ENCODE measurements at regions not wholly inside any gene's neighbourhood (a gene's known extent, or its start where the extent isn't known, plus 50 kb on each side); places are given as distances from the start of the nearest gene placed in this dataset.

DNA sequence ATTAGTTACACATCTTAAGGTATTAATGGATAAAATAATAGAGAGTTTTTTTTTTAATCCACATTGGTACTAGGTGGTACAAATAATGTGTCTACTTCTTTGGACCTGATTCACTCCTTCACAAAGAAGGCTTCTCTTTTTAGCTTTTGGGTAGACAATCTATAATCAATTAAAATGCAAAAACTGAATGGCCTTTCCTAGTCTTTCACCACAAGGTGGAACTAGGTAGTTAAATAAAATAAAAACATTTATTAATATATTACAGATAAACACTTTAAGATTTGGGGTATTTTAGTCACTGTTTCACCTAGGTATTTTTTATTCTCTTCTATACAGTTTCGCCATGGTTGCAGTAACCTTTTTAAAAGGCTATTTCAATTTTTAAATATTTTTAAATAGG lies 68.3 kb upstream of the DST start:
- peaks cover 58% of the 10 kb centered on the region for H3K4me1 ChIP-seq (replicated peaks)
- H3K4me3 ChIP-seq: no peak overlapping the region
- H3K27me3 ChIP-seq (replicated peaks): no peaks in the 10 kb centered on the region
- H3K36me3 ChIP-seq: no peaks in the 10 kb centered on the region
- no peak overlapping the region for H3K27ac ChIP-seq
- H3K9me3 ChIP-seq (replicated peaks): no peaks in the 10 kb centered on the region
- DNase-seq (ENCODE audit: low read depth in 1 of 2, low spot score in 2 of 2): no peak

GRCh38 chr6:56709650-56710049 lies 67.0 kb upstream of the DST start:
- Histone ChIP-seq H3K4me1 (replicated peaks) (peaks cover 45% of the 10 kb centered on the region), H3K4me3 (no peak overlapping the region), H3K27ac (no peak overlapping the region; the same call in 1 of the 2 replicates)

GRCh38 chr6:56708810-56709597 lies 66.3 kb upstream of the DST start:
- no peak overlapping the region for H3K4me3 ChIP-seq
- H3K9me3 ChIP-seq (replicated peaks): no peaks in the 10 kb centered on the region
- peak in 1 of 2 experiments; percentile 81 for DNase-seq (ENCODE audit: low read depth in 1 of 2, low spot score in 2 of 2)
- no peaks in the 10 kb centered on the region for H3K36me3 ChIP-seq
- H3K27ac ChIP-seq: peak overlapping the region; percentile 82
- H3K27me3 ChIP-seq (replicated peaks): no peaks in the 10 kb centered on the region
- peaks cover 38% of the 10 kb centered on the region for H3K4me1 ChIP-seq (replicated peaks)

More at GRCh38 chr6:56709650-56710049, 67.0 kb upstream of the DST start:
- Histone ChIP-seq H3K27me3 (replicated peaks) (no peaks in the 10 kb centered on the region), H3K36me3 (no peaks in the 10 kb centered on the region), H3K9me3 (replicated peaks) (no peaks in the 10 kb centered on the region)
- DNase-seq (ENCODE audit: low read depth in 1 of 2, low spot score in 2 of 2): no peak

DNA sequence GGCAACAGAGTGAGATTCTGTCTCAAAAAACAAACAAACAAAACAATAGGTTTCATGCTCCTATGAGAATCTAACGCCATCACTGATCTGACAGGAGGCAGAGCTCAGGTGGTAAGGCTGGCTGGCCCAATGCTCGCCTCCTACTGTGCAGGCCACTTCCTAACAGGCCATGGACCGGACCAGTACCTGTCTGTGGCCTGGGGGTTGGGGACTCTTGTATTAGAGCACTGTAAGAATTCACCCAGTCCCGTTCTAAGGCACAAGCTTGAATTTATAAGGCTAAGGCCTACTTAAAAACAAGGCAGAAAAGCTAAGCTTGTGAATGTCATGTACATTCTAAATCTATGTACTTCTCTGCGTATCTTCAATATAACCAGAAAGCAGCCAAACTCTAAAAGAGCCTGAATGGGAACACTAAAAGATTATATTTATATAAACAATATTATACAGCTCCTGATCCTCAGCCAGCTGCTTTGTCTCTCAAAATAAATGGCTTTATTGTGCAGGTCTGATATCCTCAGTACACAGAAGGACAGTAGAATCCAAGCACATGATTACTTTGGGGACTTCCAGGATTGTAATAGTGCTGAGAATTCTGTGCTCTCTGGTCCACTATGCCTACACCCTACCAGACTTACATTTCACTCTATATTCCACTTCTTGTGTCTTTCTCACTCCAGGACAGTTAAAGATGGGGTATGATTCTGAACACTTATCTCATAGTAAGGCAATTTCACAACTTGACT lies 64.5 kb upstream of the DST start:
- Histone ChIP-seq H3K27ac (no peak overlapping the region), H3K4me1 (replicated peaks) (peaks cover 25% of the 10 kb centered on the region), H3K9me3 (replicated peaks) (no peaks in the 10 kb centered on the region), H3K27me3 (replicated peaks) (no peaks in the 10 kb centered on the region), H3K36me3 (no peaks in the 10 kb centered on the region), H3K4me3 (no peak overlapping the region)
- no peak for DNase-seq (ENCODE audit: low read depth in 1 of 2, low spot score in 2 of 2)

- Histone ChIP-seq H3K4me3 (no peak overlapping the region), H3K36me3 (no peaks in the 10 kb centered on the region; the same call in 1 of the 2 replicates), H3K4me1 (replicated peaks) (0 out of 2 replicates have a peak, but pooled peaks cover 3% of the 10 kb centered on the region), H3K27me3 (replicated peaks) (no peaks in the 10 kb centered on the region), H3K27ac (no peak overlapping the region), H3K9me3 (replicated peaks) (no peaks in the 10 kb centered on the region)
- peak in 1 of 2 experiments; percentile 57 for DNase-seq (ENCODE audit: low read depth in 1 of 2, low spot score in 2 of 2)
Observed at GRCh38 chr6:56699066-56699654, 56.5 kb upstream of the DST start.

DNA sequence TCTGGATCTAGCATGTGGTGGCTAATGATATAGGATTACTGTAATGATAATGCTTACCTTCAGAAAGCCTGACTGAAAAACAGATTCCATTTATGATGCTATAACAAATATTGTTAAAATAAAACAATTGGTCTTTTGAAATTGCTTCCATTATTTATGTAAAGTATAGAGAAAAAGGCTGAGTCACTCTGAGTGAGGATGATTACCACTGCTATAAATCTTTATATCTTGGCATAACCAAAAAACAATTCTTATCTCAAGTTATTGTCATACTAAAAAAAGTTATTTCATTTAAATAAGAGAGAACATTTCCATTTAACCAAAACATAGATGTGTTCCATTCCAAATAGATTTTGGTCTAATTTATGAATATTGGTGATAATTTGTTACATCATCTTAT lies 53.0 kb upstream of the DST start:
- Histone ChIP-seq H3K4me3 (no peak overlapping the region), H3K27ac (no peak overlapping the region), H3K4me1 (replicated peaks) (peaks cover 20% of the 10 kb centered on the region), H3K27me3 (replicated peaks) (no peaks in the 10 kb centered on the region), H3K9me3 (replicated peaks) (no peaks in the 10 kb centered on the region), H3K36me3 (no peaks in the 10 kb centered on the region; the same call in 1 of the 2 replicates)
- DNase-seq (ENCODE audit: low read depth in 1 of 2, low spot score in 2 of 2): no peak

DNA sequence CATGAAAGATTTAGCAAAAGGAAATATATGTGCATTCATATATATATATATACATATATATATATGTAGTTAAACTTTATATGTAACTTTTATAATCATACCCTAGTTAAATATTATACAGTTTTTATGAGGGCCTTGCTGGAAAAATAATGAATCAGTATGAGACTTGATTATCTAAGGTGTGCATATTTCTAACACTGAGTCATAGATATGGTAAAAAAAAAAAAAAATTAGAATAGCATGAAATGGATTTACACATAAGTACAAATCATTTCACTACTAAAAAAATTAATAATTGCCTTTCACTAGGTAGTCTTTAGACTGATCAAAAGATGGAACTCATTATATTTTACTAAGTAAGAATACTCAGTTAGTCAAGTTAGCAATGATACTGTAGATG lies 51.3 kb upstream of the DST start:
- Histone ChIP-seq H3K27ac (no peak overlapping the region), H3K4me3 (no peak overlapping the region), H3K27me3 (replicated peaks) (no peaks in the 10 kb centered on the region), H3K4me1 (replicated peaks) (peaks cover 37% of the 10 kb centered on the region), H3K9me3 (replicated peaks) (no peaks in the 10 kb centered on the region), H3K36me3 (peaks cover 8% of the 10 kb centered on the region)
- no peak for DNase-seq (ENCODE audit: low read depth in 1 of 2, low spot score in 2 of 2)

DNA sequence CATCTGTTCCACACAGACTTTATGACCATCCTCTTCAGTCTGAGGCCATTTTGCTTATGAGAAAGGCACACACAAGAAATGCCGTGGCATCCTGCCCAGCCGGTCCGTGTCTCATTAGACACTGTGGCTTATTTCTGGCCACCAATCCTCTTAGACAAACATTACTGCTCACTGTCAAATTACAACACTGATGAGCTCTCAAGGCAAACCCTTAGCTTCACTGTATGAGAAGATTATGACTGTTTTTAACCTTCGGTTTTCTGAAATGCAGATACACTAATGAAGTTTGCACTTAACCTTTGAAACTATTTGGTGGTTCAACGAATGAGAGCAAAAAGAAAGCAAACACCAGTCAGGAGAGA lies 50.5 kb upstream of the DST start:
- peak; percentile 77 to 82 for DNase-seq (ENCODE audit: low read depth in 1 of 2, low spot score in 2 of 2)
- H3K36me3 ChIP-seq: peaks cover 11% of the 10 kb centered on the region
- peak overlapping the region; percentile 33 for H3K4me3 ChIP-seq
- H3K4me1 ChIP-seq (replicated peaks): peaks cover 44% of the 10 kb centered on the region
- H3K27me3 ChIP-seq (replicated peaks): no peaks in the 10 kb centered on the region
- peak overlapping the region; percentile 94 for H3K27ac ChIP-seq
- H3K9me3 ChIP-seq (replicated peaks): no peaks in the 10 kb centered on the region

- H3K4me1 ChIP-seq (replicated peaks): peaks cover 44% of the 10 kb centered on the region
- peak in 1 of 2 experiments; percentile 79 for DNase-seq (ENCODE audit: low read depth in 1 of 2, low spot score in 2 of 2)
- peak overlapping the region; percentile 33 for H3K4me3 ChIP-seq
- no peaks in the 10 kb centered on the region for H3K9me3 ChIP-seq (replicated peaks)
- no peaks in the 10 kb centered on the region for H3K27me3 ChIP-seq (replicated peaks)
- H3K27ac ChIP-seq: peak overlapping the region; percentile 94
- peaks cover 11% of the 10 kb centered on the region for H3K36me3 ChIP-seq
Observed at GRCh38 chr6:56692523-56693245, 50.0 kb upstream of the DST start.

Measured in SJSA1 (cell line).